B cell (primary cell): ENCODE measurements at regions not wholly inside any gene's neighbourhood (a gene's known extent, or its start where the extent isn't known, plus 50 kb on each side); places are given as distances from the start of the nearest gene placed in this dataset.

Experiments
- ATAC-seq: fragments of 200-7000 bp; cut with Tn5 transposase; one replicate; pipeline ENCODE4 v1.10.0; 2021; ENCODE audit warnings: low read depth, mild to moderate bottlenecking, moderate number of reproducible peaks, moderate library complexity
- CTCF ChIA-PET: fragments of 350-600 bp; sonication (Branson Sonifier 250); formaldehyde crosslinking; loops from one replicate; lab custom pipeline; 2021; ENCODE audit warnings: antibody characterized with exemption, inconsistent platforms; lab: Charles Lee
- POLR2A ChIA-PET: fragments of 350-600 bp; sonication (Branson Sonifier 250); formaldehyde crosslinking; loops from one replicate; lab custom pipeline; 2021; ENCODE audit warnings: antibody characterized with exemption; lab: Charles Lee
- DNase-seq: peaks from one replicate; pipeline ENCODE4 v3.0.0; 2013
- H2AFZ ChIP-seq: 2 replicates; pipeline ENCODE4 v1.6.1; 2012; ENCODE audit warnings: mild to moderate bottlenecking, low read depth, low read length; ENCODE audit not compliant: insufficient read depth, poor library complexity, severe bottlenecking
- H3K27ac ChIP-seq, 2 donors: 1 replicate in 1 of 2; 2 replicates in 1 of 2; pipeline ENCODE4 v1.5.1; 2012 to 2013; ENCODE audit warnings: low read length in 2 of 2, mild to moderate bottlenecking in 2 of 2, moderate library complexity in 1 of 2
- H3K27me3 ChIP-seq, 4 experiments: fragments of 200-600 bp in 1 of 4; sonication (generic) in 1 of 4; replicated peaks in 1 of 4; 1 replicate in 2 of 4; 2 replicates in 2 of 4; pipeline versions ENCODE4 v1.6.1 to v1.7.0; 2013 to 2016; ENCODE audit warnings: low read length in 3 of 4, mild to moderate bottlenecking in 2 of 4, mixed read lengths in 1 of 4, moderate library complexity in 1 of 4; ENCODE audit not compliant: insufficient read depth in 4 of 4, control insufficient read depth in 3 of 4; ENCODE audit errors: control extremely low read depth in 1 of 4
- H3K36me3 ChIP-seq, 2 experiments: replicated peaks in 1 of 2; 1 replicate in 1 of 2; 2 replicates in 1 of 2; pipeline versions ENCODE4 v1.6.1 to v1.7.1; 2013; ENCODE audit warnings: low read length in 1 of 2; ENCODE audit not compliant: insufficient read depth in 2 of 2, control insufficient read depth in 1 of 2; ENCODE audit errors: control extremely low read depth in 1 of 2, extremely low read depth in 1 of 2
- H3K4me1 ChIP-seq, 2 donors: fragments of 200-600 bp in 1 of 2; sonication (generic) in 1 of 2; 1 replicate in 1 of 2; 2 replicates in 1 of 2; pipeline versions ENCODE4 v1.5.1 to v1.6.1; 2013 to 2017; ENCODE audit warnings: low read length in 2 of 2; ENCODE audit not compliant: control insufficient read depth in 2 of 2, insufficient read depth in 2 of 2
- H3K4me2 ChIP-seq: replicated peaks from 2 replicates; pipeline ENCODE3; 2012; ENCODE audit warnings: mild to moderate bottlenecking, low read depth, low read length; ENCODE audit not compliant: poor library complexity, severe bottlenecking
- H3K4me3 ChIP-seq, 5 experiments: fragments of 200-600 bp in 1 of 5; sonication (generic) in 1 of 5; 1 replicate in 3 of 5; 2 replicates in 2 of 5; pipeline versions ENCODE4 v1.5.1 to v1.7.0; 2011 to 2016; ENCODE audit warnings: low read length in 4 of 5, mild to moderate bottlenecking in 4 of 5, low read depth in 2 of 5, control low read depth in 1 of 5, moderate library complexity in 1 of 5; ENCODE audit not compliant: insufficient read depth in 1 of 5; ENCODE audit errors: control extremely low read depth in 1 of 5, extremely low read depth in 1 of 5
- H3K79me2 ChIP-seq: fragments of 200-600 bp; sonication (generic); one replicate; pipeline ENCODE4 v1.6.0; 2016; ENCODE audit warnings: low read length; ENCODE audit not compliant: control insufficient read depth, insufficient read depth
- H3K9ac ChIP-seq: fragments of 200-600 bp; sonication (generic); 2 replicates; pipeline ENCODE4 v1.6.1; 2017; ENCODE audit warnings: mild to moderate bottlenecking, low read length, moderate library complexity
- H3K9me3 ChIP-seq, 3 donors: one replicate each; pipeline versions ENCODE4 v1.6.1 to v1.7.1; 2013; ENCODE audit warnings: low read length in 2 of 3; ENCODE audit not compliant: control insufficient read depth in 2 of 3, insufficient read depth in 1 of 3; ENCODE audit errors: control extremely low read depth in 1 of 3
- H4K20me1 ChIP-seq: 2 replicates; pipeline ENCODE4 v1.6.0; 2012; ENCODE audit warnings: mild to moderate bottlenecking, low read length; ENCODE audit not compliant: insufficient read depth, control insufficient read depth, poor library complexity, severe bottlenecking
- H3K27ac Mint-ChIP-seq: one replicate; pipeline ENCODE4 v1.8.0; 2021; ENCODE audit warnings: mixed read lengths
- H3K27me3 Mint-ChIP-seq: one replicate; pipeline ENCODE4 v1.8.0; 2021; ENCODE audit warnings: mixed read lengths
- H3K4me1 Mint-ChIP-seq: one replicate; pipeline ENCODE4 v1.8.0; 2021; ENCODE audit warnings: mixed read lengths
- H3K4me3 Mint-ChIP-seq: one replicate; pipeline ENCODE4 v1.8.0; 2021; ENCODE audit warnings: mixed read lengths
- H3K9me3 Mint-ChIP-seq: one replicate; pipeline ENCODE4 v1.8.0; 2022; ENCODE audit warnings: mixed read lengths; ENCODE audit not compliant: insufficient read depth
- CTCF ChIP-seq: fragments of 200-600 bp; IDR thresholded peaks from one replicate; pipeline ENCODE4 v1.8.0; 2022; ENCODE audit warnings: antibody characterized with exemption, mild to moderate bottlenecking
- EZH2 ChIP-seq: IDR thresholded peaks from 2 replicates; pipeline ENCODE4 v1.6.1; 2012; ENCODE audit warnings: borderline replicate concordance, low read depth, mild to moderate bottlenecking, moderate library complexity, low read length; ENCODE audit not compliant: insufficient read depth, poor library complexity, severe bottlenecking
- WGBS: methylation state at CpG from one replicate; pipeline ENCODE4 v1.1.5; 2013; ENCODE audit warnings: missing lambda C conversion rate; ENCODE audit not compliant: insufficient coverage; 5-methylcytosine and 5-hydroxymethylcytosine counted together
- intact Hi-C: fragments of 100-400 bp; cut with micrococcal nuclease; formaldehyde crosslinking; loops from one replicate; pipeline ENCODE4 v1.10.0; 2022

GRCh38 chr11:45471266-45471665, 185.1 kb upstream of the SYT13 start:
- Histone ChIP-seq H3K4me3 (no peak overlapping the region), H4K20me1 (no peaks in the 10 kb centered on the region), H3K4me1 (no peaks in the 10 kb centered on the region), H3K27me3 (peaks cover 0 to 7% (median 0%) of the 10 kb centered on the region in 4 experiments), H3K4me2 (no peak overlapping the region), H3K36me3 (no peaks in the 10 kb centered on the region), H3K27ac (no peak overlapping the region), H3K79me2 (no peaks in the 10 kb centered on the region), H3K9me3 (no peaks in the 10 kb centered on the region), H3K9ac (no peak overlapping the region), H2AFZ (no peak overlapping the region)
- 80% methylated on average over 4 of the region's 4 CpGs for WGBS
- Mint-ChIP-seq H3K27ac (no peak overlapping the region), H3K9me3 (no peaks in the 10 kb centered on the region), H3K4me3 (no peak overlapping the region), H3K27me3 (peaks cover 9% of the 10 kb centered on the region), H3K4me1 (no peaks in the 10 kb centered on the region)
- ATAC-seq, result no peak
- POLR2A ChIA-PET, result no interaction called here
- CTCF ChIA-PET, result no interaction called here
- intact Hi-C loops, result no loop called here
- TF ChIP-seq CTCF (no peak), EZH2 (no peak)
- DNase-seq, result no peak

DNA sequence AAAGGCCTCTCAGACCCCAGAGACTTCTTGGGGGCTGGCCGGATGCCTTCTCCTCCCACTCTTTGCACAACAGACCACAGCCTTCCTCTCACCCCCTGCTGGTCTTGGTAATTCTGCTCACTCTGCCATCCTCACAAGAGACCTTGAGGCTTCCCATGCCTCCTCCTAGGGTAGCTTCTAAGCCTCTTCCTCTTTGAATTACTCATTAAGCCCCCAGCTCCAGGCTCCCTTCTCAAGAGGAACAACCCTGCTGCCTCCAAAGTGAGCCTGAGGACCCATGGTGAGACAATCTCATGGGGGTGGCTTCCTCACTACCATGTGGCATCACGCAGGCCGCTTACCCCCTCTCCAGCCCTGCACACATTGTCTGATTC, 184.6 kb upstream of the SYT13 start:
- Histone ChIP-seq H3K9me3 (no peaks in the 10 kb centered on the region), H3K27ac (no peak overlapping the region), H4K20me1 (no peaks in the 10 kb centered on the region), H3K9ac (no peak overlapping the region), H2AFZ (no peak overlapping the region), H3K4me1 (no peaks in the 10 kb centered on the region), H3K4me2 (no peak overlapping the region), H3K4me3 (no peak overlapping the region), H3K36me3 (no peaks in the 10 kb centered on the region), H3K79me2 (no peaks in the 10 kb centered on the region), H3K27me3 (peaks cover 0 to 7% (median 0%) of the 10 kb centered on the region in 4 experiments)
- TF ChIP-seq CTCF (no peak), EZH2 (no peak)
- H3K4me3 Mint-ChIP-seq, result no peak overlapping the region
- H3K9me3 Mint-ChIP-seq, result no peaks in the 10 kb centered on the region
- CTCF ChIA-PET, result no interaction called here
- ATAC-seq (no peak), DNase-seq (no peak)
- no peaks in the 10 kb centered on the region for H3K4me1 Mint-ChIP-seq
- no peak overlapping the region for H3K27ac Mint-ChIP-seq
- POLR2A ChIA-PET, result no interaction called here
- intact Hi-C loops, result no loop called here
- H3K27me3 Mint-ChIP-seq, result peaks cover 6% of the 10 kb centered on the region
- 89% methylated on average over 3 of the region's 3 CpGs for WGBS
